ENCODE measurements at regions not wholly inside any gene's neighbourhood (a gene's known extent, or its start where the extent isn't known, plus 50 kb on each side); places are given as distances from the start of the nearest gene placed in this dataset.
A peak's percentile ranks its signal among the peaks of the same experiment; 100 is the strongest.
"Not testable (repeated sequence)": the region's sequence is repeated elsewhere in the genome, so short reads cannot be mapped to it uniquely, and the experiment has no call there.

DNA sequence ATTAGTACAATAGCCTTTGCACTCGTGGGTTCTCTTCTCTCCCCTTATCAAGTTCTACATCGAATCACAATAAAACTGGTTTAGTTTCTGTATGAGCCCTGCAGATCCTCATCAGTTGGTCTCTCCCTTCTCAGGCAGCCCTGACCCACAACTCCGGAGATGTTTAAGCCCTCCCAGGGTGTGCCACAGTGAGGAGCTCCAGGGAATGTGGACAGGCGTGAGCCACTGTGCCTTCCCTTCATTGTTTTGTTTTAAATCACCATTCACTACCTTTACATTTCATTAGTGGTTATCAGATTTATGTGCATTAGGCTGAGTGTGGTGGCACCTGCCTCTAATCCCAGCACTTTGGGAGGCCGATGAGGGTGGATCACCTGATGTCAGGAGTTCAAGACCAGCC is 133.2 kb downstream of the LARP7 start:
- no peak for DNase-seq (ENCODE audit: low read depth in 2 of 3, low spot score in 2 of 3)

DNA sequence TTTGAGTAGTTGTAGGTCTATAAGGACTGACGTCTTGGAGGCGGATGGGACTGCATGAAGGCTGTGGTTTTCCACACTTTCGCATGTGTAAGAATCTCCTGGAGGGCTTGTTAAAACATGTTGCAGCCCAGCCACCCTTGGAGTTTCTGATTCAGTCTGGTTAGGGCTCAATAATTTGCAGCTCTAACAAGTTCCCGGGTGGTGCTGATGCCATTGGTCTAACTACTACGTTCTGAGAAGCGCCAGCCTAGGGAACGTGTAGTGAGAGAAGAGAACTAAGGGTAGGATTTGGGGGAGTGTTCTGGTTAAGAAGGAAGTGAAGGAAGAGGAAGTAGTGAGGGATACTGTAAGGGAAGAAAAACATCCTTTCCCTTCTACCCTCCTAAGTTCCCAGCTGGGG is 138.9 kb downstream of the LARP7 start:
- DNase-seq (ENCODE audit: low read depth in 2 of 3, low spot score in 2 of 3): no peak

- no peak for DNase-seq (ENCODE audit: low read depth in 2 of 3, low spot score in 2 of 3)
Measured at GRCh38 chr4:112776535-112776934, 139.6 kb downstream of the LARP7 start.

DNA sequence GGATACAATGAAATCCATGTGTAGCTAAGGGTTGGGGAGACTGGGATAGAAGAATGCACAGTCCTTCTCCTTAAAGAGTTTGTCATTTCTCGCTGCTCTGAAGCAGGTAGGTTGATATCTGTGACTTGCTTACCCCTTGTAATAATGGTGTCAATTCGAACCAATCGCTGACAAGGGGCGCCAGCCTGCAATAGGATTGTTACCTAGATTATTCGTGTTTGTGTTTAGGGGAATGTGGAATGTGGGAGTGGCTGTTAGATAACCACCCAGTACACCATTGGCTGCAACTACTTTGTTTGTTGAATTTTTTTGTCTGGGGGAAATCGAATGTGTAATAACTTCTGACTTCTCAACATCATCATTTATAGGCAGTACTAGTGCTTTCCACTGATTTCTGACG is 141.6 kb downstream of the LARP7 start:
- no peak for DNase-seq (ENCODE audit: low read depth in 2 of 3, low spot score in 2 of 3)

- DNase-seq (ENCODE audit: low read depth in 2 of 3, low spot score in 2 of 3): no peak
Measured at GRCh38 chr4:112793033-112793432, 156.1 kb downstream of the LARP7 start.

DNA sequence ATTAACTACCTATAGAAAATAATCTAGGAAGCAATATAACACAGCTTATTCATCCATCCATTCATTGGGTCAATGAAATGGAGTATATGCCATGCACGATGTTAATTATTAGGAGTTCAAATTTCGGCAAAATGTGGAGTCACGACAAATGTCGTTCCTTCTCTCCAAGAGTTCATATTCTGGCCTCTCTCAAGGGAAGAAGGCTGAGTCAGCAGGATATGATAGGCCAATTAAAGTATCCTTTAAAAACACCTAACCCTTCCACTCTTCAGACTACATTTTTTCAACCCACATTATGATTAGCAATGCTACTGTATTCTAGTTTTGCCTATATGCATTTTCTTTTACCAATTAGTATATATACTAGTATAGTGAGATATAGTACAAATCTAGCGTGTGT is 163.1 kb downstream of the LARP7 start:
- DNase-seq (ENCODE audit: low read depth in 2 of 3, low spot score in 2 of 3): no peak

GRCh38 chr4:112801341-112801740 is 164.4 kb downstream of the LARP7 start:
- DNase-seq (ENCODE audit: low read depth in 2 of 3, low spot score in 2 of 3): no peak

GRCh38 chr4:112802780-112803179 is 165.8 kb downstream of the LARP7 start:
- no peak for DNase-seq (ENCODE audit: low read depth in 2 of 3, low spot score in 2 of 3)

- no peak for DNase-seq (ENCODE audit: low read depth in 2 of 3, low spot score in 2 of 3)
Measured at GRCh38 chr4:112807083-112807482, 170.1 kb downstream of the LARP7 start.

GRCh38 chr4:112808001-112808400 is 171.1 kb downstream of the LARP7 start:
- no peak for DNase-seq (ENCODE audit: low read depth in 2 of 3, low spot score in 2 of 3)

- DNase-seq (ENCODE audit: low read depth in 2 of 3, low spot score in 2 of 3): no peak
Measured at GRCh38 chr4:112813790-112814189, 176.8 kb downstream of the LARP7 start.

- DNase-seq (ENCODE audit: low read depth in 2 of 3, low spot score in 2 of 3): peak; percentile 8 to 27 (median 16)
Measured at GRCh38 chr4:112817933-112818593, 181.1 kb downstream of the LARP7 start.

DNA sequence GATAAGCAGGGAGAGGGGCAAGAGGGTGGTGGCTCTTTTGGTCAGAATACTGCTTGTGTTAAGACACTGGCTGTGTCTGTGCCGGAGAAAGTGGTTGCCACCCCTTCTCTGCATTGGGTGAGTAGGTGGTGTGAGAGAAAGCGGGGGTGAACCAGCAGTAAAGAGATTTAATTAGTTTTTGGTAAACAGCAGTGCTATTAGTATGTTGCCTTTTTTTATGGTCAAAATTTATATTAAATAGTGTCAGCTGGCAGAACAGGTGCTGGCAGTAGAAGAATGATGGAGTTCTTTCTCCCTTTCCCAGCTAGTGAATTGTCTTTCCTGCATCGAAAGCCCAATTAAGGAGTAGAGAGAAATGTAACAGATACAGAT is 181.6 kb downstream of the LARP7 start:
- DNase-seq (ENCODE audit: low read depth in 2 of 3, low spot score in 2 of 3): no peak

DNA sequence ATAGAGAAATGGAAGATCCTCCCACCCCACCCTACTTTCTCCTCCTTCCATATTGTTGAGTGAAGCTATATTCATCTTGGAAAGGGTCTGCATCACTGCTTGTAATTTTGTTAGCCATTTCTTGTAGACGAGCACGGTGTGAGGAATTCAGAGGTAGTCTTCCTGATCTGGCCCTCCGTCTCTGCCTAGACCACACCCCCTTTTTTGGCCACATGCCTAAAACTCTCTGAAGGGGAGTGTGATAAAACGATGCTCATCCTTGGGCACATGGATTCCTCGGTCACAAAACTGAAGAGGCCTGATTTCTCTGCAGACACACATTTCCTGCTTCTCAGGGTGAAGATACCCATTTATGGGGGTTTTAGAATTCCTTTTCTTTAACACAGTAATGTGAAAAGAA is 182.8 kb downstream of the LARP7 start:
- no peak for DNase-seq (ENCODE audit: low read depth in 2 of 3, low spot score in 2 of 3)

- DNase-seq (ENCODE audit: low read depth in 2 of 3, low spot score in 2 of 3): no peak
Measured at GRCh38 chr4:112823156-112823555, 186.2 kb downstream of the LARP7 start.

- no peak for DNase-seq (ENCODE audit: low read depth in 2 of 3, low spot score in 2 of 3)
Measured at GRCh38 chr4:112823606-112824005, 186.7 kb downstream of the LARP7 start.

GRCh38 chr4:112830753-112831386 is 193.9 kb downstream of the LARP7 start:
- no peak for DNase-seq (ENCODE audit: low read depth in 2 of 3, low spot score in 2 of 3)

DNA sequence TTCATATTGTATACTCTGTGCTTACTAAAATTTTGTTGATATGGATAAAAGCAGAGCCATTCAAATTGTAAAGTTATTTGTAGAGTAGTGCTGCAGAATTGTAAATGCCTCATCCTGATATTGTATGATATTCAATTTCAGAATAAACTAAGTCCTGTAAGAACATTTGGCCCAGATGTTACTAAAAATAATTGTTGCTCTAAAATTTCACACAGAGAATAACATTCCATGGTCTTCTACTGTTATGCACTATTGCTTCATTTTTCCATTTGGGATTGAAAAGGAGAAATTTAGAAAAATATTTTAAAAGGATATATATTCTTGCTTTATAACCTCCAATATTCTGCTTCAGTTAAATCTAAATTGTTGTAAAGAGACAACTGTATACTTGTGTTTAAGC is 195.6 kb downstream of the LARP7 start:
- no peak for DNase-seq (ENCODE audit: low read depth in 2 of 3, low spot score in 2 of 3)

DNA sequence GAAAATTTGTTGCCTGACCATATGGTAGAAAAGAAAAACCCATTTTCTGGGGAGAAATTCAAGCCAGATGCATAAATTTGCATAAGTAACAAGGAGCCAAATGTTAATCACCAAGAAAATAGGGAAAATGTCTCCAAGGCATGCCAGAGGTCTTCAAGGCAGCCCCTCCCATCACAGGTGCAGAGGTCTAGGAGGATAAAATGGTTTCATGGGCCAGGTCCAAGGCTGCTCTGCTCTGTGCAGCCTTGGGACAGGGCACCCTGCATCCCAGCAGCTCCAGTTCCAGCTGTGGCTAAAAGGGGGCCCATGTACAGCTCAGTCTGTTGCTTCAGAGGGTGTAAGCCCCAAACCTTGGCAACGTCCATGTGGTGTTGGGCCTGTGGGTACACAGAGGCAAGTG is 200.0 kb downstream of the LARP7 start:
- DNase-seq (ENCODE audit: low read depth in 2 of 3, low spot score in 2 of 3): no peak

DNA sequence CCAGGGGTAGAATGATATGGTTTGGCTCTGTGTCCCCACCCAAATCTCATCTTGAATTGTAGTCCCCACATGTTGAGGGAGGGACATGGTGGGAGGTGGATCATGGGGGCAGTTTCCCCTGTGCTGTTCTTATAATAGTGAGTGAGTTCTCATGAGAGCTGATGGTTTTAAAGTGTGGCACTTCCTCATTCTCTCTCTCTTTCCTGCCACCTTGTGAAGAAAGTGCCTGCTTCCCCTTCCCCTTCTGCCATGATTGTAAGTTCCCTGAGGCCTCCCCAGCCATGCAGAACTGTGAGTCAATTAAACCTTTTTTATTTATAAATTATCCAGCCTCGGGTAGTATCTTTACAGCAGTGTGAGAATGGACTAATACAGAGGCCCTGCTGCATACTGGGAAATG is 201.1 kb downstream of the LARP7 start:
- not testable (repeated sequence) for DNase-seq (ENCODE audit: low read depth in 2 of 3, low spot score in 2 of 3)

- DNase-seq (ENCODE audit: low read depth in 2 of 3, low spot score in 2 of 3): no peak
Measured at GRCh38 chr4:112840061-112840460, 203.1 kb downstream of the LARP7 start.

GRCh38 chr4:112840619-112841018 is 203.7 kb downstream of the LARP7 start:
- no peak for DNase-seq (ENCODE audit: low read depth in 2 of 3, low spot score in 2 of 3)

DNA sequence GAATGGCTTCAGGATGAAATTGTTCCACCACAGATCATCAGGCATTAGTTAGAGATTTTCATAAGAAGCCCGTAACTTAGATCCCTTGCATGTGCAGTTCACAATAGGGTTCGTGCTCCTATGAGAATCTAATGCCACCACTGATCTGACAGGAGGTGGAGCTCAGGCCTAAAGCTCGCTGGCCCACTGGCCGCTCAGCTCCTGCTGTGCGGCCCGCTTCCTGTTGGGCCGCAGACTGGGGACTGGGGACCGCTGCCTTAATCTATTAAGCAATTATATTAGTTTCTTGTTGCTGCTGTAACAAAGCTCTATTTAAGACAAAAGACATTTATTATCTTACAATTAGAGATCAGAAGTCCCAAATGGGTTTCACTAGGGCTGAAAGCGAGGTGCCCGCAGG is 205.6 kb downstream of the LARP7 start:
- no peak for DNase-seq (ENCODE audit: low read depth in 2 of 3, low spot score in 2 of 3)

All from activated CD8-positive, alpha-beta memory T cell treated with anti-CD3 and anti-CD28 coated beads for 48 hours (primary cell).